AG10803 (cell line): ENCODE measurements at regions not wholly inside any gene's neighbourhood (a gene's known extent, or its start where the extent isn't known, plus 50 kb on each side); places are given as distances from the start of the nearest gene placed in this dataset.

ENCODE experiments used
- DNase-seq: peaks from one replicate; pipeline ENCODE4 v3.0.0; 2010; ENCODE audit warnings: low read depth
- H3K4me3 ChIP-seq: 2 replicates; pipeline ENCODE4 v1.5.1; 2011; ENCODE audit warnings: mild to moderate bottlenecking, low read length, control low read depth
- TF ChIP-seq, protein P1 (sequence below): conservative IDR thresholded peaks from 2 replicates; pipeline ENCODE4 v1.5.1; 2011; ENCODE audit warnings: mild to moderate bottlenecking, low read length, control low read depth, inconsistent platforms

DNA sequence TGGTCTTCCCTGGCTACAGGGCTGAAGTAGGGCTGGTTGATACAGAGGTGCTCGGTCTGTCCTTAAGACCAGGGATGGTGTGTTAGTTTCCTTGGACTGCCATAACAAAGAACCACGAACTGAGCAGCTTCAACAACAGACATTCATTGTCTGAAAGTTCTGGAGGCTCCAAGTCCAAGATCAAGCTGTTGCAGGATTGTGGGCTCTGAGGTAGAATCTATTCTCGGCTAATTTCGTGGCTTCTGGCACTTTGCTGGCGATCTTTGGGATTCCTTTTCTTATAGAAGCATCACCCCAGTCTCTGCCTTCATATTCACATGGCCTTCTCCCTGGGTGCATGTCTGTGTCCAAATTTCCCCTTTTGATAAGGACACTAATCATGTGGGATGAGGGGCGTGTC, 112.1 kb upstream of the ITGB1 start:
- TF ChIP-seq, protein P1, sequence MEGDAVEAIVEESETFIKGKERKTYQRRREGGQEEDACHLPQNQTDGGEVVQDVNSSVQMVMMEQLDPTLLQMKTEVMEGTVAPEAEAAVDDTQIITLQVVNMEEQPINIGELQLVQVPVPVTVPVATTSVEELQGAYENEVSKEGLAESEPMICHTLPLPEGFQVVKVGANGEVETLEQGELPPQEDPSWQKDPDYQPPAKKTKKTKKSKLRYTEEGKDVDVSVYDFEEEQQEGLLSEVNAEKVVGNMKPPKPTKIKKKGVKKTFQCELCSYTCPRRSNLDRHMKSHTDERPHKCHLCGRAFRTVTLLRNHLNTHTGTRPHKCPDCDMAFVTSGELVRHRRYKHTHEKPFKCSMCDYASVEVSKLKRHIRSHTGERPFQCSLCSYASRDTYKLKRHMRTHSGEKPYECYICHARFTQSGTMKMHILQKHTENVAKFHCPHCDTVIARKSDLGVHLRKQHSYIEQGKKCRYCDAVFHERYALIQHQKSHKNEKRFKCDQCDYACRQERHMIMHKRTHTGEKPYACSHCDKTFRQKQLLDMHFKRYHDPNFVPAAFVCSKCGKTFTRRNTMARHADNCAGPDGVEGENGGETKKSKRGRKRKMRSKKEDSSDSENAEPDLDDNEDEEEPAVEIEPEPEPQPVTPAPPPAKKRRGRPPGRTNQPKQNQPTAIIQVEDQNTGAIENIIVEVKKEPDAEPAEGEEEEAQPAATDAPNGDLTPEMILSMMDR = no peak
- no peak overlapping the region for H3K4me3 ChIP-seq
- DNase-seq = no peak

DNA sequence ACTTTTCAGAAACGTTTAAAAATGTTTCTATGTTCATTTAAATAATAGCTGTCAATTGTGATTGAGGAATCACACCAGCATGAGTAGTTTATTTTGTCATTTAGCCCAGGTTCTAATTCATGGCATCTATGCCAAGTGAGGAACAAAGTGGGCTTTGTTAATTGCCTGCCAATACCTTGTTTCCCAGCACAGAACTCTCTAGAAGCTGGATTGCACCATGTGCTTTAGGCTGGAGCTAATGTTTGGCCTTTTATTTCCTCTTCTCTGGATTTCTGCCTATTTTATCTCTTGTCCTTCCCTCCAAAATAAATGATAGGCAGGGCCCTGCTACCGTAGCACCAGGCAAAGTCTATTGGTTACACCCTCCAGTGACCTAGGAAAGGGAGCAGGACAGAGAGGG, 109.9 kb upstream of the ITGB1 start:
- TF ChIP-seq, protein P1 = no peak
- DNase-seq = peak; percentile 14

DNA sequence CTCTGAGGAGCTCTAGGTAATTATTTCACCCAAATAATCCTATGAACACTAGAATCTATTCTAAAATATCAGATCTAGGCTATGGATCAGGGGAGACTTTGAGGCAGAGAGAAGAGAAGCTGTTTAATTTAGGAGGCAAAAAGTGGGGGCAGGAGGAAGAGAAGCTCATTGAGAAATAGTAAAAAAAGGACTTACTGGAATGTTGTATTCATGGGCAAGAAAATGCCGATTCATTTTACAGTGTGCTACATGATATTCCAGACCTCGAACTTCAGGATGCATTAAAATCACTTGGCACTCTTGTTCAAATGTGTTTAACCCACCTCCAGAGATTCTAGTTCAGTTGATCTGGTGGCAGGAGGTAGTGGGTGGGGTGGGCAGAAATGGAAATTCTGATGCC, 109.5 kb upstream of the ITGB1 start:
- H3K4me3 ChIP-seq = no peak overlapping the region
- TF ChIP-seq, protein P1 = no peak
- DNase-seq = peak; percentile 70

More for the DNA sequence above, 109.9 kb upstream of the ITGB1 start:
- no peak overlapping the region for H3K4me3 ChIP-seq

DNA sequence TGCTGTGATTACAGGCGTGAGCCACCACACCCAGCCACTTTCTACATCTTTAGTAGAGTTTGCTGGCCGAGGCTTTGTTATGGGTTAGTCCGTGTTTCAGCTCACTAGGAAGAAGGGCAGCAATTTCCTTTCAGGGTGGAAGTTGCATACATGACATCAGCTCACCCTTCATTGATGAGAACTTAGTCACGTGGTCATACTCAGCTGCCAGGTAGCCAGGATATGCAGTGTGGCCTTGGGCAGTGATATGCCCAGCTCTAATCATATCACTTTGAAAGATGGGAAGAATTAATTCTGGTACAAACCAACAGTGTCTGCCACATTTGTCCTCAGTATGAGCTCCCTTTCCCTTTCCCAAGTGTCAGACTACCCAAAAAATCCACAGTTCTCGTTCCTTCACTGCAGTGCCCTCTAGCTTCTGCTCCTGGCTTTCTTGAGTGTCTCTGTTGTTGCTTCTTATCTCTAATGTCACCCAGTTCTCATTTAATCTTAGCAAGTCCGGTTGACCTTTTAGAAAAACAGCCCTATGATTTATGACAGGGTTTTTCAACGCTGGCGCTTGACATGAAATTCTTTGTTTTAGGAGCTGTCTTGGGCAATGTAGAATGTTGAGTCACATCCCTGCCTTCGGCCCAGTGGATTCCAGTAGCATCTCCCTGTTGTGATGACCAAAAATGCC, 108.7 kb upstream of the ITGB1 start:
- TF ChIP-seq, protein P1 = peak; percentile 21; the same call in 1 of the 2 replicates

DNA sequence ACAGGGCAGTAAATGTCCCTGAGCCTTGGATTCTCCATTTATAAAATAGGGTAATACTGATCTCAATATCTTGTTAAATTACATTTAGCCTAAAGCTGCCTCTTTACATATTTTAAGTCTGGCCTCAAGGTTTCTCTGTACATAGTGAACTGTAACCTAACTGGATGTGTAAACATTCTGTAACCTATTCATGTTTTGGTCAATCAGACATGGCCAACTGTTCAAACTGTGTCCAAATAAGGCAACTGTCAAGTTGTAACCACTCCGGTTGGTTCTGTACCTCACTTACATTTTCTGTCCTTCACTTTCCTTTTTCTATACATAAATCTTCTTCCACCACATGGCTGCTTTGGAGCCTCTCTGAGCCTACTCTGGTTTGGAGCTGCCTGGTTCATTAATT, 107.1 kb upstream of the ITGB1 start:
- TF ChIP-seq, protein P1 = no peak
- H3K4me3 ChIP-seq = no peak overlapping the region
- DNase-seq = no peak

More for the DNA sequence above, 108.7 kb upstream of the ITGB1 start:
- no peak overlapping the region for H3K4me3 ChIP-seq
- peak; percentile 84 for DNase-seq

DNA sequence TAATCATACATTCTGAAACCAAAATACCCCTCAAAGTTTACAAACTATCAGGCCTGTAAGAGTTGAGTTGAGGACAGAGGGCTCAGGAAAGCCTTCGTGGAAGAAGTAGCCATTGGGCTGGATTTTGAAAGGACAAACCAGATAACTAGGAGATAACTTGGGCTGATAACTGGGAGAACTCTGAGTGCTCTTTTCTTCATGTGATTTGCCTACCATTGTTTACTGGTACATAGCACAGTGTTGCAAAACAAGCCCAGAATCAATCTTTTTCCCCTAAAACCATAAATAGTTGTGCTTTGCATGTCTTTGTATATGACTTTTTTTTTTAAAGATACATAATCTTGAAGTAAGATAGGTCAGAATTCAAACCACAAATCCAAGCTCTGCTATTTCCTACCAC, 106.7 kb upstream of the ITGB1 start:
- TF ChIP-seq, protein P1 = no peak
- H3K4me3 ChIP-seq = no peak overlapping the region
- DNase-seq = peak; percentile 15

DNA sequence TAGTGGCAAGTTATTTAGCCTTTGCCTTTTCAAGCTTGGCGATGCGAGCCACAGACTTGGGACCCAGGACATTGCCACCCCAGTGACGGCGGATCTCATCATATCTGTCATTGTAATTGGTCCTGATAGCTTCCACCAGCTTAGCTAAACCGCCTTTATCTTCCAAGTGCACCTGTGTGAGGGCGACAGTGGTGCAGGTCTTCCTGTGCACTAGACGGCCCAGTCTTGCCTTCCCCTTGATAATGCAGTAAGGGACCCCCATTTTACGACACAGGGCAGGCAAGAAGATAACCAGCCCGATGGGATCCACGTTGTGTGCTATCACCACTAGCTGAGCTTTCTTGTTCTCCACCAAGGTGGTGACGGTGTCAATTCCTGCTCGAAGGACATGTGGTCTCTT, 99.6 kb upstream of the ITGB1 start:
- no peak for DNase-seq
- TF ChIP-seq, protein P1 = no peak
- no peak overlapping the region for H3K4me3 ChIP-seq
